GM19035 (cell line): ENCODE measurements at regions not wholly inside any gene's neighbourhood (a gene's known extent, or its start where the extent isn't known, plus 50 kb on each side); places are given as distances from the start of the nearest gene placed in this dataset.

Source experiments
- ATAC-seq: cut with Tn5 transposase; IDR thresholded peaks from one replicate; pipeline ENCODE4 v1.9.1; 2021; ENCODE audit not compliant: unreplicated experiment

DNA sequence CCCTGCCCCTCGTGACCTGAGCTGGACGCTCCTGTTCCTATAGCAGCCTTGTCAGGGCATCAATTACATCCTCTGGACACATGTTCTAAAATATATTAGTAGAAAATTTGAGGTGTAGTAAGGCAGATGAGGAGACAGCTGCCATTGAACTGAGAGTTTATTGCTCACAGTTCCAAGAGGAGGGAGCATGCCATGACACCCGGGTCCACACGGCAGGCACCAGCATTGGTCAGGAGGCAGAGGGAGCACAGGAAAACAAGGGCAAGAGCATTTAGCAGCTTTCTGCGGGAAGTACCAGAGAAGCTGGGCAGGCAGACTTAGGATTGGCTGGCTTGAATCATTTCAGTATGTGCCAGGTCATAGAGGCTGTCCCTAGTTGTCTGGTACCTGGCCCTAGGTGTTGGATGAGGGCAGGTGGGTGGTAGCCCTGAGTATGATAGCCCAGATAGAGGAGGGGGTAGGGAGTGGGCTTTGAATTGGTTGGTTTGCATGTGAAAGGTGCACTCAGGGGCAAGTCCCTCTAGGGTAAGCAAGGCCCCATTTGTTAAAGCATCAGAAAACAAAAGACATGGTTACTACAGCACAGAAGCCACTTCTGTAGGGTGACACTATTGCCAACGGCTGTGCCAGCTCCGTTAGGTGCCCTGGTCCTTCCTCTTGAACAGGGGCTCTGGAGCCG lies 223.6 kb upstream of the RAB4A start:
- no peak for ATAC-seq

DNA sequence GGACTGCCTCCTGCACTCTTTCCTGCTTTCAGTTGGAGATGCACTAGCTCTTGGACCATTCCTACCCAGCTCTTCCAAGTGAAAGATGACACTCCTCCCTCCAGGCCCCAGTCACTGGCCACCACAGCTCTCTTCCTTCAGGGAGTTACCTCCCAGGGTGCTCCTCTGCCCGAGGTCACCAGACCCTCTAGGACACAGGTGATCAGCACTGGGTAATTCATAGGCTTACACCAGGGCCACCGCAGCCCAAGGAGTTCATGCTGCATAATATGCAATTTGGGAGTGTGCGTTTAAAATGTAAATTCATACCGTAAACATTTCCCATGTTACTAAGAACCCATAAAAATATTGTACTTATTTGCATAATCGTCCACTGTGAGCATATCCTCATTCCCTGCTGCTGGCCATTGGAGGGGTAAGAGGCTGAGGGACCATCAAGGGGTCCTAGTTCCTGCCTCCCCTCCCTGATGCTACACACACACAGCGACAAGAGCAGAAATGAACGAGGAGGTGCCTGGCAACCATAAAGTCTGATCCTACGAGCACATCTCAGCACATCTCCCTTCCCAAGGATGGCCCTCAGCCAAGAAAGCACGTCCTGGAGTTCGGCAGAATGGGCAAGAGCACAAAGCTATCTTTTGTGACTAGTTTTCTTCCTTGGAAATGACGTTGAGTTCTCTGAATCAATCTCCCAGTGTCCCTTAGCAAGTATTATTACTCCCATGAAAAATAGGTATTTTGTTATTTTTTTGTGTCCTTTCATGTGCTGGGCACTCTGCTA lies 222.9 kb upstream of the RAB4A start:
- no peak for ATAC-seq

DNA sequence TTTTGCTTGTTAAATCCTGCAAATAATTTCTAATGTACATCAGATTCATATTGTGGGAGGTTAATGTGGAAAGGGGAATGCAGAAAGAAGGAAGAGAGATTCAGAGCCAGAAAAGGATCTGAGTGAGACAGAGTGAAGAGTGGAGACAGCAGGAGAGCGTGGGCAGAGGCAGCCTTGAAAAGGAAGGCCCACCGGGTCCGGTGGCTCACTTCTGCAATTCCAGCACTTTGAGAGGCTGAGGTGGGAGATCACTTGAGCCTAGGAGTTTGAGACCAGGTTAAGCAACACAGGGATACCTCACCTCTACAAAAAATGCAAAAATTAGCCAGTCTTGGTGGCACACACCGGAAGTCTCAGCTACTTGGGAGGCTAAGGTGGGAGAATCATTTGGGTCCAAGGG lies 222.0 kb upstream of the RAB4A start:
- ATAC-seq = no peak

DNA sequence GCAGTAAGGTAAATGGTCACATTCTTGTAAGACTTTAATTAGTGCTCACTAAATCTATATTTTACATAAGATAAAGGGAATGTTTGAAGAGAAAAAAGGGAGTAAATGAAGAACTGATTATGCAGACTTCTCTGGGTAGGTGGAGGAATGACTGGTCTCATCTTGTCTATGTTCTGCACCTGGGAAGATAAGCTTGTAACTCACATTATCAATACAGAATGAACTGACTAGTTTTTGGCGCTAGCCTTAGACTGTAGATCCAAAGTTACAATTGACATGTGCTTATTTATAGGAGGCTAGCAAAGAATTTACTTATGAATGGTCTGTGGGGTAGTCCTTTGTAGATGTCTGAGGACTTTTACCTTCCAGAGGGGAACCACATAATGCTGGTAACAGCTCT lies 214.9 kb upstream of the RAB4A start:
- ATAC-seq = no peak

DNA sequence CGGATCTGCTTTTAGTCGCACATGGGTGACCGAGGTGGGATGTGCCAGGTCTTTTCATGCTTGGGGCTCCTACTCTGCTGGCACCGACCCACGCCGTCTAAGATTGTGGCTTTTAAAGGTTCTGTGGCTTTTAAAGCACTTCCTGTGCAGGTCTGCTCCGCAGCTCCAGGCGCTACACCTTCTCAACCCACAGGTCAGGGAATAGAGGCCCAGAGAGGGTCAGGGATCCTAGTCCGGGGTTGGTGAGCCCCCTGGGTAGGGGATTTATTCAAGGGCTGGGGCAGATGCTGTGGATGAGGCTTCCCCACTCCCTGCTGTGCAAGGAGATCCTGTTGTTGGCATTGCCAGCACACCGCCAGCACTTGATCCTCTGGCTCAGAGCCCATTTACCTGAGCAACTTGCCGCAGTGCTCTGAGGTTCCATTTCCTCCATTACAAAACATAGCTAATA lies 212.8 kb upstream of the RAB4A start:
- ATAC-seq = no peak

DNA sequence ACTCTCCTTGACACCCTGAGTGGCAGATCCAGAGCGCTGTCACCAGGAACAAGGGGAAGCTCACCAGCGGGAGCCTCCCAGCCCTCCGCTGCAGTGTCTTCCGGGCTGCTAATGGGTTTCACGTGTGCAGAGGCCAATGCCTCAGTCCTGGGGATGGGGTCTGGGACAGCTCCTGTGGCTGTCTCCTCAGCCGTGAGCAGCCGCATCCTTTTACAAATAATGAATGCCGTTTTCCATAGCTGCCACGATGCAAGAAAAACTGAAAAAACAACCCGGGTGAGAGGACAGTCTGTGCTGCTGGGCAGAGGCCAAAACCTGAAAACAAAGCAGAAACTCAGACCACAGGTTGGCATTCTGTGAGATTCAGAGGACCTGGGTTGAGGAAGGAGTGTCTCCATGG lies 212.2 kb upstream of the RAB4A start:
- no peak for ATAC-seq

DNA sequence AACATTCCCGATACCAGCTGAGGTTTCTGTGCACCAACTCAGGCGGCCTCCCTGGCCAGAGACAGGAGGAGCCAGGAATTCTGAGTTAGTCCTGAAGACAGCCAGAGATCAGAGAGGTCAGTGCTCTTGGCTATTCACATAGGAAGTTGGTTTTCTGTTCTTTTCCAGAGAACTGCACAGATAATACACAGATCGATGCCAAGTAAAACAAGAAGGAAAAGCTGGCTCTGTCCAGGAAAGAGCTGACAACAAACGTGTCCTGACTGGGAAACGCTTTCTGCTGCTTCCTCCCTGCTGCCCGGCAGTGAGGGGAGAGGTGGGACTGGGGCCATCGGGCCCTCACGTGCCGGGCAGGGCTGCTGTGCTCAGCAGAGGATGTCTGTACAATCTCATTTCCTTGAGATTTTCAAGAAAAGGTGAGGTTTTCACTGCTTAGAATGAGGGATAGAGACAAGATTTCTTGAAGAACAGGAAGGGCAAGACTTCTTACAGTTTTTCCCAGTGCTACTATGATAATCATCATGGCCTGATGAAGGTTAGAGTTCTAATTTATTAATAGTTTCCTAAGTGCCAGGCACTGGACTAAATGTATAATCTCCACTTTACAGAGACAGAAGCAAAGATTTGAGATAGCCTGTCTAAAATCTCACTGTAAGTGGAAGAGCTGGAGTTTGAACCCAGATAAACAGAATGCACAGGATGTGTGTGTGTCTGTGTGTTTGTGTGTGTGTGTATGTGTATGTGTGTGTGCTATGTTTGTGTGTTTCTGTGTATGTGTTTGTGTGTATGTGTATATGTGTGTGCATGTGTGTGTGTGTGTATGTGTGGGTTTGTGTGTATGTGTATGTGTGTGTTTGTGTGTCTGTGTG lies 211.0 kb upstream of the RAB4A start:
- no peak for ATAC-seq

DNA sequence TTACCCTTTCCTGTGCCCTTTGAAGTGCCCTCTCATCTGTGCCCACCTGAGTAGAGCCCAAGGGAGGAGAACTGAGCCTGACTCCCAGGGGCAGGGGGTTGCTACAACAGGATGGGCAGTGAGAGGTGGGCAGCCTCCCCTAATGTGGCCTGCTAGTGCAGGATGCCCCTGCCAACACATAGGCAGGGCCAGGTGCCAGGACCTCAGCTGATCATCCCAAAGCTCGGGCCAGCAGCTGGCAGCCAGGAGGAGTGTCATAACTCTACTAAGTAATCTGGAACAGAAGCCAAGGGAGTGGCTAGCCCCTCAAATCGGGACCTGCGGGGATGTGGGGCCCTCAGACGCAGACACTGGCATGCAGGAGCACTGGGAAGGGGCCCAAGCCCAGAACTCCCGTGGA lies 208.8 kb upstream of the RAB4A start:
- no peak for ATAC-seq

DNA sequence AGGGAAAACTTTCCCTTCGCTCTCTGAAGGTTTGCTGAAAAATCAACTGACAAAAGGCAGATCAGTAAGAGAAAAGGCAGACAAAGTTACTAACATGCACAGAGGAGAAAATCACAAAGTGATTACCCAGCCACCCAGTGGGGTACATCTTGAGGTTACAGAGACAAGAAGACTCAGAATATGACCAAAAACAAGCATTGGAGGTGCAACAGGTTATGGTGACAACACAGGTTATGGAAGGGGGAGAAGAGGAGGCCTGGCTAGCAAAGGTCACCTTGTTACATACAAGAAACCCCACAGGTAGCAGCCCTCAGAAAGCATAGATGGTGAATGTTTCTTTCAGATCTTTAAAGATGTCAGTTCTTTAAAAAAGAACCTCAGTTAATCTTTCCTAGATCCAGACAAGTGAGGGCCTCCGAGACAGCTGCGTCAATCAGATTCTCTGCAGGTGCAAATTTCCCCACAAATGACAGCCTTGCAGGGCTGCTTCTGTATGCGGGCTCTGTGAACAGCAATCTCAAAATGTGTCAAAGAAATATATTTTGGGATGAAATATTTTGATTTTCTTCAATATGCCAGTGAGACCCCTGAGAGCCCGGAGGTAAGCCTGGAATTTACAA lies 207.6 kb upstream of the RAB4A start:
- no peak for ATAC-seq

DNA sequence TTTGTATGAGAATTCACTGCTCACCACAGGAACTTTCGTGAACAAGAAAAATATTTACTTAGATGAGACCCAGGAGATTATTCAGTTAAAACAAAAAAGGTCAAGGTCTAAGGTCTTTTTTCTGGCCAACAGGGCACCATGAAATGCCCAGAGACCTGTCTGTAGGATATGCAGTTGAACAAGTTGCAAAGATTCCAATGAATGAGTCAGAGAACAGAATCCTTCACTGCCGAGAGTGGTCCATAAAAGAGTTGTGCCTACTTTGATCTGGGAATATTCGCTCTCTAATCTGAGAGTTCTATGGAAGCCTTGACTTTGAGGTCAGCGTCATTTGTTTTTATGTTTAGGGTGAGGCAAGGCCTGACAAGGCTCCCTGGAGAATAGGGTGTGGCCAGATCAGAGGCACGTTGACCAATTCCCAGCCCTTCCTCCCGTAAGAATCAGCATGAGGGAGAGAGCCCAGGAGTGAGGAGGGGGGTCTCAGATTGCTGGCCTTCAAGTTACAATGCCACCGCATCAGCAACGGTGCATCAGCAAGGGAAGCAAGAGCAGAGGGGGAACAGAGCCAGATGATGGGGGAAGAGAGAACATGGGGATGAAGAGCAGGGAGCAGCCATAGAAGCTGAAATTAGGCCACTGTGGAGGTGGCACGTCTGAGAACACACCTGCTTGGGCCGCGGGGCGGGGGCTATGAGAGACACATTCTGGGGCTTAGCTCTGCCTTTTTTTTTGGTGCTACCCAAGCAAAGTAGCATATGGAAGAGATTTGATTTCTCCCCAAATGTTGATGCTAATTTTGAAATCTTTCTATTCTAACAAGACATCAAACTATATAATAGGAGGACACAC lies 206.4 kb upstream of the RAB4A start:
- ATAC-seq = no peak

DNA sequence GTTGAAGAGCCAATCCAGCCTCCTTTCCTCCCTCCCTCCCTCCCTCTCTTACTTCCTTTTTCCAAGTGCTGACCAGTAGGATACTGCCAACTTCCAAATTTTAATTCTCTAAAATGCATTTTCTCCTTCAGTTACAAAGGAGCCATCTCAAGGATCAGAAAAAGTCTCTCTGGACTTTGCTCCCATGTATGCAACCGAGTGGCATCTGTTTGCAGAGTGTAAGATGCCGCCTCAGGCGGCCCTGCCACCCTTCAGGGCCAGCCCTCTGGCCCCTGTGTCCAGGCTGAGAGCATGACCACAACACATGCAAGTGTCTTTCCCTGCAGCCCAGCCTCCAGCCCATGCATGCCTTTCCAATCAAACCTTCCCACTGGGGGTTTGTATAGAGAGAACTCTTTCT lies 205.3 kb upstream of the RAB4A start:
- no peak for ATAC-seq

DNA sequence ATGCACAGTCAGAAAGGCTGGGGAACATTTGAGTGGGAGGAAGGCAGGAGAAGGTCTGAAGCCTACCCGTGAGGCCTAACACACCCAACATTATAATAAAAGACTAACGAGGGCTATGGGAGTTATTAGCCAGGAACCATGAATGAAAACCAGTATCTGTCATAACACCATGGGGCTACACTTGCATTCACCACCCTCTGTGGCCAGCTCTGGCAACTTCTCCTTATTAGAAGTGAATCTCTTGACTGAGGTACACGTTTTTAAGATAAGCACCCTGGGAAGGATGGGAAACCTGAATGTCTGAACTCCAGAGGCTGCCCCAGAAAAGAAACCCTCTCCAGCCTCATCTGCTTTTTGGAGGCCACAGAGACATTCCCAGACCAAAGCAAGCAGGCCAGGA lies 204.3 kb upstream of the RAB4A start:
- no peak for ATAC-seq

DNA sequence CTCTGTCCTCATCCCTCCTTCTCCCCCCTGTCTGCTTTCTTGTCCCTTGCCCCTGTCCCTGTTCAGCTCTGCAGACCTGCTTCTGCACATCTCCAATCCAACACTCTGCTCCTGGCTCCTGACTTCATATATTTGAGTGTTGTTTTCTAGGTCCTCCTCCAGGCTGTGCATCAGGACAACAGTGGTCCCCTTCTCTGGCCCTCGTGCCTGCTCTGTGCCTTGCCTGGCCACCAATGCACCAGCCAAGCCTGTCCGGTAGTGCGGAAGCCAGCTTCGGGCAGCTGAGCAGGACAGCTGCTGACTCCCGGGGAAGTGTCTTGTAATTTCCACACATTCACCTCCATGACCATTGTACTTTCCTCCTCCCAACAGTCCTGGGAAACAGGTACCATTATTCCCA lies 203.4 kb upstream of the RAB4A start:
- no peak for ATAC-seq

DNA sequence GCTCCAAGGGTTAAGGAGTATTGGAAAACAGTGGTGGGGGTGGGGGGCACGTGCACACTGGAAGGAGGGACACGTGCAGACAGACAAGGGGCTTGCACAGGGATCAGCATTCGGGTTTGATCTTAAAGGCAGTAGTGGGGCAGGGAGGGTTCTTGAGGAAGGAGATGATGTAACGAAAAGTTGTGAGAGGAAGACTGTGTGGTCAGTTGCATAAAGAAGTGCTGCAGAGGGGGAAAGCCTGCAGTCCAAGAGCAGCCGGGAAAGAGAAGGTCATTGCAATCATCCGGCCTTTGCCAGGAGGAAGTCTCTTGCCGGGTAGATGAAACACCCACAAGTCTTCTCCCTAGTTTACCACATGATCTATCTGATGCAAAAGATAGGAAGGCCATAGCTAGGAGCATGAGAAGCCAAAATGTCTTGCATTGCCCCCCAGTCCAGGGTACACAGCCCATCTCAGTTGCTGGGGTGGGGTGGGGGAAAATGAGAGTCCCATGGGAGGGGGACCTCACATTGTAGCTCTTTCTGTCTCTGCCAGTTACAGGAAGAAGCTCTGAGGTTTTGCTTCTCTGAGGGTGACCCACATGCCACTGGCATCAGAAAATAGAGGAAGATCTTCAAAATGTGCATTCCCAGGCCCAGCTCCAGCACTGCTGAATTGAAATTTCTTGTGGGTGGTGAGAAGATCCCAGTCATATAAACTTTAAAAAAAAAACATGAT lies 202.5 kb upstream of the RAB4A start:
- no peak for ATAC-seq

DNA sequence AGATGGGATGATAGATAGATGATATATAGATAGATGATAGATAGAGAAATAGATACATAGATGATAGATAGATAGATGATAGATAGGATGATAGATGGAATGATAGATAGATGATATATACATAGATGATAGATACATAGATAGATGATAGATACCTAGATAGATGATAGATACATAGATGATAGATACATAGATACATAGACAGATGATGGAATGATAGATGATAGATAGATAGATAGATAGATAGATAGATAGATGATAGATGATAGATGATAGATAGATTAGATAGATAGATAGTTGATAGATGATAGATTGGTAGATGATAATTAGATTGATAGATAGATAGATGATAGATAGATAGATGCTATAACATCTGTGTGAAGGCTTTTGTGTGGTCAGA lies 201.7 kb upstream of the RAB4A start:
- ATAC-seq = no peak

DNA sequence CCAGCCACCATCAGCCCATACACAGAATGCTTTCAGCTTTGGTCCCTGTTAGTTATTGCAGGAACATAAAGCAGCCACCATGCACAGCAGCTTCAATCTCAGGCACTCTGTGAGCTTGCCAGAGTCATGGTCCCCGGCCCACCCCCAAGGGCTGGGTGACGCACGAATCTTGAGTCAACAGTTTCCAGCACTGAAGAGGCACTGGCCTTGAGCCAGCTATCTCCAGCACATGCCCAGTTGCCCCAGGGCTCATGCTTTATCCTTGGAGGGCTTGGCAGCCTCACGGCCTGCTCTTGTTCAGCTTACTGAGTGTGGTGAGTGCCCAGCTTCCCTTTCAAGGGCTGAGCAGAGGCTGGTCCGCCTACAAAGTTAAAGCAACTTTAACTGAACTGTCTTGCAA lies 200.7 kb upstream of the RAB4A start:
- no peak for ATAC-seq

DNA sequence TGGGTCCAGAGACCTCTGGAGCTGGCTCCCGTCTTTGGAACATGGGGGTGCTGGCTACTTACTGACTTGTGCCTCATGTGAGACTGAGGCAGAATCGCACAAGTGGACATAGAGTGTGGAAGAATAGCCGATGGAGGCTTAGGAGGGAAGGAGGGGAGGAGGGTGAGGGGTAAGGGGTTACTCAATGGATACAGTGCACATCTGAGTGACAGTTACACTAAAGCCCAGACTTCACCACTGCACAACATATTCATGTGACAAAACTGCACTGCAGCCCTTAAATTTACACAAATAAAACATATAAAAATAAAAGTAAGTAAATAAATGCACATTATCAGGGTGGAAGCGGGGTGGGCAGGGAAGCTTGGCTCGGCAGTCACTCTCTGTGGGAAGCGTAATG lies 197.7 kb upstream of the RAB4A start:
- no peak for ATAC-seq

DNA sequence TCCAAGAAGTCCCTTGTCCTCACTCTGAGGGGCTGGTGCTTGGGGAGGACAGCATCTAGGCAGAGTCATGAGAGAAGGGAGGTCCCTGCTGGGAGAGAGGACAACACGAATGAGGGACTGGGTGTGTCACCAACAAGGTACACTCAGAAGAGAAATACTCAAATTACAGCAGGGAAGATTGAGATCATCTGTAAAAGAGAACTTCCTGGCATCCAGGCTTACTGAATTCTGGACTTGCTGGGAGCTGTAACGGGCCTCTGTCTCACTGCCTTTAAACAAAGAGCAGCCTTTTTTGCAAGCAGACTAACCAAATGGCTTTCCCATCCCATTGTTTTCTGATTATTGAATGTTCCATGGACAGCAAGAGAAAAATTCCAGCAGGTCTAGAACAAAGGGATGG lies 195.7 kb upstream of the RAB4A start:
- ATAC-seq = no peak

DNA sequence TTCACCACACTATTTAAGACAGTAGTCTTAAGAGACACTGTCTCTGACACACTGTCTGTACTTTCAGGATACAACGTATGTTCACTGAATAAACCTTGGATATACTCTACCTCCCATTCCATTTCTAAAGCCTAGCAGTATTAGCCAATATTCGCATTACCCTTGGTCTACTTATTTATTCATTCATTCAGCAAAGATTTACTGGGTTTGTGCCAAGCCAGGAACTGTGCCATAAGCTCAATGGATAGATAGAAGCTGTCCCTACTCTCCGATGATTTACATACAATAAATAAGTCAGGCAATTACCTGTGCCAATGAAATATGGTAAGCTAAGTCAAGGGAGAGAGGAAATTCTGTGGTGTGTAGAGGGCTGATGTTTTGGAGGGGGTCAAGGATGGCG lies 195.2 kb upstream of the RAB4A start:
- ATAC-seq = no peak

DNA sequence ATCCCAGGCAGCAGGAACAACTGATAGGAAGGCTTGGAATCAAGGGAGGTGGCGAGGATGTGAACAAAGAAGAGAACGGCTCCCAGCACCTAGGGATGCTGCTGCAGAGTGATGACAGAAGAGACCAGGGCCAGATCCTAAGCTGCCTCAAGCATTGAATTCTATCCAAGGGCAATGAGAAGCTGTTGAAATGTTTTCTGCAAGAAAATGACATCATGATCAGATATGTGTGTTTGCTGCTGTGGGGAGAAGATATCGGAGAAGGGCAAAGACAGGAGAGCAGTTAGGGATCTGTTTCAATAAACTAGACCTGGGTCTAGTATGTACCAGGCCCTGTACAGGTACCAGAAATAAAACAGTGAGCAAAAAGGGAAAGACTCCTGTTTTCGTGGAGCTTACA lies 194.7 kb upstream of the RAB4A start:
- ATAC-seq = no peak
